ENCODE measurements at regions not wholly inside any gene's neighbourhood (a gene's known extent, or its start where the extent isn't known, plus 50 kb on each side); places are given as distances from the start of the nearest gene placed in this dataset.

- TF ChIP-seq, protein P1, sequence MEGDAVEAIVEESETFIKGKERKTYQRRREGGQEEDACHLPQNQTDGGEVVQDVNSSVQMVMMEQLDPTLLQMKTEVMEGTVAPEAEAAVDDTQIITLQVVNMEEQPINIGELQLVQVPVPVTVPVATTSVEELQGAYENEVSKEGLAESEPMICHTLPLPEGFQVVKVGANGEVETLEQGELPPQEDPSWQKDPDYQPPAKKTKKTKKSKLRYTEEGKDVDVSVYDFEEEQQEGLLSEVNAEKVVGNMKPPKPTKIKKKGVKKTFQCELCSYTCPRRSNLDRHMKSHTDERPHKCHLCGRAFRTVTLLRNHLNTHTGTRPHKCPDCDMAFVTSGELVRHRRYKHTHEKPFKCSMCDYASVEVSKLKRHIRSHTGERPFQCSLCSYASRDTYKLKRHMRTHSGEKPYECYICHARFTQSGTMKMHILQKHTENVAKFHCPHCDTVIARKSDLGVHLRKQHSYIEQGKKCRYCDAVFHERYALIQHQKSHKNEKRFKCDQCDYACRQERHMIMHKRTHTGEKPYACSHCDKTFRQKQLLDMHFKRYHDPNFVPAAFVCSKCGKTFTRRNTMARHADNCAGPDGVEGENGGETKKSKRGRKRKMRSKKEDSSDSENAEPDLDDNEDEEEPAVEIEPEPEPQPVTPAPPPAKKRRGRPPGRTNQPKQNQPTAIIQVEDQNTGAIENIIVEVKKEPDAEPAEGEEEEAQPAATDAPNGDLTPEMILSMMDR (IDR thresholded peaks at IDR 0.05; ENCODE audit: insufficient read depth, low read length, poor library complexity, severe bottlenecking) = no peak
- no peaks in the 10 kb centered on the region for H3K27me3 ChIP-seq (replicated peaks; ENCODE audit: control insufficient read depth, insufficient read depth, low read length)
- H3K36me3 ChIP-seq (ENCODE audit: control insufficient read depth, insufficient read depth, low read length) = no peaks in the 10 kb centered on the region
- no peak for DNase-seq (ENCODE audit: extremely low read depth, insufficient read length)
- H3K4me3 ChIP-seq (replicated peaks; ENCODE audit: low read depth, low read length) = no peak overlapping the region
Observed at GRCh38 chr16:8098947-8099512, 491.3 kb downstream of the TMEM114 start.

DNA sequence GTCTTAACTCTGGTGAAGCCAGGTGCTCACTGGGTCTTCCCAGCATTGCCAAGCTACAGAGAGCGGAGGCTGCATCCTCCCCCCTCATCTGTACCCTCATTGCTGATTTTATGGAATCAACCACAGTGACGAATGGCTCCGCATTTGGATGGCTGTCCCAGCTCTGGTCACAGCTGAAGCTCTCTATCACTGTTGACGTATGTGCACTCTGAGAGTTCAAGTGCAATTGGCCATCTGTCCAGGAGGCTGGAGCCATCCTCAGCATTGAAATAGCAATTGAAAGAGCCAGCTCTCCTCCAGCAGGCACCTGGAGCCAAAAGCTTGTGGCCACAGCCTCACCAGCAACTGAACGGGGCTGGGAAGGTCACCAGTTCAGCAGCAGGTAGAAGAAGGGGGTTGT lies 494.1 kb downstream of the TMEM114 start:
- DNase-seq (ENCODE audit: extremely low read depth, insufficient read length) = no peak
- Histone ChIP-seq H3K27me3 (replicated peaks; ENCODE audit: control insufficient read depth, insufficient read depth, low read length) (no peaks in the 10 kb centered on the region), H3K36me3 (ENCODE audit: control insufficient read depth, insufficient read depth, low read length) (no peaks in the 10 kb centered on the region), H3K4me3 (replicated peaks; ENCODE audit: low read depth, low read length) (no peak overlapping the region)
- TF ChIP-seq, protein P1 (IDR thresholded peaks at IDR 0.05; ENCODE audit: insufficient read depth, low read length, poor library complexity, severe bottlenecking) = no peak

DNA sequence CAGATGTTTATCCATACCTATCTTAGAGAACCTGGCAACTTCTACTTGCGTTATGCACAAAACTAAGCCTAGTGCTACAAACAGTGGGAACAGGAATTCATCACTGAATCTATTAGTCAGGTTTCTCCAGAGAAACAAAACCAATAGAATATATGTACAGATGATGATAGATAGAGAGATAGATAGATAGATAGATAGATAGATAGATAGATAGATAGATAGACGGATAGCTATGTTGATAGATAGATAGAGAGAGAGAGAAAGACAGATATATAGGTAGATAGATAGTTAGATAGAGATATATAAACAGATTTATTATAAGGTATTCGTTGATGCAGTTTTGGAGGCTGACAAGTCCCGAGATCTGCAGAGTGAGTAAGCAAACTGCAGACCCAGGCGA lies 495.6 kb downstream of the TMEM114 start:
- no peaks in the 10 kb centered on the region for H3K36me3 ChIP-seq (ENCODE audit: control insufficient read depth, insufficient read depth, low read length)
- no peak for DNase-seq (ENCODE audit: extremely low read depth, insufficient read length)
- H3K27me3 ChIP-seq (replicated peaks; ENCODE audit: control insufficient read depth, insufficient read depth, low read length) = no peaks in the 10 kb centered on the region
- TF ChIP-seq, protein P1 (IDR thresholded peaks at IDR 0.05; ENCODE audit: insufficient read depth, low read length, poor library complexity, severe bottlenecking) = no peak
- H3K4me3 ChIP-seq (replicated peaks; ENCODE audit: low read depth, low read length) = no peak overlapping the region

GRCh38 chr16:8088820-8089338 lies 501.4 kb downstream of the TMEM114 start:
- no peaks in the 10 kb centered on the region for H3K27me3 ChIP-seq (replicated peaks; ENCODE audit: control insufficient read depth, insufficient read depth, low read length)
- no peak for DNase-seq (ENCODE audit: extremely low read depth, insufficient read length)
- TF ChIP-seq, protein P1 (IDR thresholded peaks at IDR 0.05; ENCODE audit: insufficient read depth, low read length, poor library complexity, severe bottlenecking) = no peak
- H3K4me3 ChIP-seq (replicated peaks; ENCODE audit: low read depth, low read length) = no peak overlapping the region
- H3K36me3 ChIP-seq (ENCODE audit: control insufficient read depth, insufficient read depth, low read length) = no peaks in the 10 kb centered on the region

- TF ChIP-seq, protein P1 (IDR thresholded peaks at IDR 0.05; ENCODE audit: insufficient read depth, low read length, poor library complexity, severe bottlenecking) = no peak
- no peaks in the 10 kb centered on the region for H3K27me3 ChIP-seq (replicated peaks; ENCODE audit: control insufficient read depth, insufficient read depth, low read length)
- no peak for DNase-seq (ENCODE audit: extremely low read depth, insufficient read length)
Observed at GRCh38 chr16:8087597-8088289, 502.6 kb downstream of the TMEM114 start.

More at GRCh38 chr16:8087597-8088289, 502.6 kb downstream of the TMEM114 start:
- Histone ChIP-seq H3K4me3 (replicated peaks; ENCODE audit: low read depth, low read length) (no peak overlapping the region), H3K36me3 (ENCODE audit: control insufficient read depth, insufficient read depth, low read length) (no peaks in the 10 kb centered on the region)
